ENCODE measurements at regions not wholly inside any gene's neighbourhood (a gene's known extent, or its start where the extent isn't known, plus 50 kb on each side); places are given as distances from the start of the nearest gene placed in this dataset.
A peak's percentile ranks its signal among the peaks of the same experiment; 100 is the strongest.
"Not testable (repeated sequence)": the region's sequence is repeated elsewhere in the genome, so short reads cannot be mapped to it uniquely, and the experiment has no call there.

GRCh38 chr15:22229990-22230819, 149.9 kb downstream of the OR4M2 start:
- Histone ChIP-seq H3K36me3 (no peaks in the 10 kb centered on the region), H3K27ac (no peak overlapping the region), H3K9me3 (peaks cover 0 to 13% (median 5%) of the 10 kb centered on the region in 8 donors), H3K27me3 (replicated peaks in 1 of 7) (no peaks in the 10 kb centered on the region), H3K4me3 (no peak overlapping the region), H3K4me1 (no peaks in the 10 kb centered on the region)
- peak; percentile 56 for DNase-seq
- intact Hi-C loops (cut with DNase I; ENCODE audit: low total_unique reads): no loop called here
- TF ChIP-seq POLR2A (IDR thresholded peaks at IDR 0.05): no peak
- TF ChIP-seq POLR2AphosphoS5 (IDR thresholded peaks at IDR 0.05): no peak
- TF ChIP-seq, protein P1, sequence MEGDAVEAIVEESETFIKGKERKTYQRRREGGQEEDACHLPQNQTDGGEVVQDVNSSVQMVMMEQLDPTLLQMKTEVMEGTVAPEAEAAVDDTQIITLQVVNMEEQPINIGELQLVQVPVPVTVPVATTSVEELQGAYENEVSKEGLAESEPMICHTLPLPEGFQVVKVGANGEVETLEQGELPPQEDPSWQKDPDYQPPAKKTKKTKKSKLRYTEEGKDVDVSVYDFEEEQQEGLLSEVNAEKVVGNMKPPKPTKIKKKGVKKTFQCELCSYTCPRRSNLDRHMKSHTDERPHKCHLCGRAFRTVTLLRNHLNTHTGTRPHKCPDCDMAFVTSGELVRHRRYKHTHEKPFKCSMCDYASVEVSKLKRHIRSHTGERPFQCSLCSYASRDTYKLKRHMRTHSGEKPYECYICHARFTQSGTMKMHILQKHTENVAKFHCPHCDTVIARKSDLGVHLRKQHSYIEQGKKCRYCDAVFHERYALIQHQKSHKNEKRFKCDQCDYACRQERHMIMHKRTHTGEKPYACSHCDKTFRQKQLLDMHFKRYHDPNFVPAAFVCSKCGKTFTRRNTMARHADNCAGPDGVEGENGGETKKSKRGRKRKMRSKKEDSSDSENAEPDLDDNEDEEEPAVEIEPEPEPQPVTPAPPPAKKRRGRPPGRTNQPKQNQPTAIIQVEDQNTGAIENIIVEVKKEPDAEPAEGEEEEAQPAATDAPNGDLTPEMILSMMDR (IDR thresholded peaks at IDR 0.05 in 8 of 11, conservative IDR thresholded peaks at IDR 0.05 in 3 of 11): no peak
- 66 to 81% (median 69%) methylated on average over 12 of the region's 12 CpGs for WGBS, 5 donors

DNA sequence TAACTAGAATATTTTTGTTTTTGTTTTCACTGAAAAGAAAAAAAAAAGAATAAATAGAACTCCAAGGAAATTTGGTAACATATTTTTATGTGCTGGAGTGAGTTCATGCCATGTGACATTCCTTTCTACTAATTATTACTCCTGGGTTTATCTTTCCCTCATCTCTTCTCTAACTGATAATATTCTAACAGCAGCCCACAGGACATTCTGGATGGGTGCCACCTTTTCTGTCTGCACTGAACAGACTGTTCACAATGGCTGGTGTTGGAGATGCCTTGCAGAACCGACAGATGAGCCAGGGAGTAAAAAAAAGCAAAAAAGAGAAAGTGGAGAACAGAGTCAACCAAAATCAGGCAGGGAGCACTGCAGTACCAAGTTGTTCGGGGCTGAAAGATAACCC, 151.3 kb downstream of the OR4M2 start:
- WGBS, 5 donors: 60 to 76% (median 62%) methylated on average over 2 of the region's 2 CpGs
- Histone ChIP-seq H3K4me3 (no peak overlapping the region), H3K9me3 (peaks cover 0 to 13% (median 5%) of the 10 kb centered on the region in 8 donors), H3K27ac (no peak overlapping the region), H3K4me1 (no peaks in the 10 kb centered on the region), H3K36me3 (no peaks in the 10 kb centered on the region), H3K27me3 (replicated peaks in 1 of 7) (no peaks in the 10 kb centered on the region)
- intact Hi-C loops (cut with DNase I; ENCODE audit: low total_unique reads): no loop called here
- DNase-seq: peak; percentile 30
- no peak for TF ChIP-seq POLR2AphosphoS5 (IDR thresholded peaks at IDR 0.05)
- TF ChIP-seq POLR2A (IDR thresholded peaks at IDR 0.05): no peak
- TF ChIP-seq, protein P1 (IDR thresholded peaks at IDR 0.05 in 8 of 11, conservative IDR thresholded peaks at IDR 0.05 in 3 of 11): no peak

- Histone ChIP-seq H3K4me1 (no peaks in the 10 kb centered on the region), H3K4me3 (no peak overlapping the region), H3K36me3 (no peaks in the 10 kb centered on the region), H3K9me3 (peaks cover 0 to 13% (median 5%) of the 10 kb centered on the region in 8 donors), H3K27me3 (replicated peaks in 1 of 7) (no peaks in the 10 kb centered on the region), H3K27ac (no peak overlapping the region)
- 83 to 94% (median 93%) methylated on average over 3 of the region's 3 CpGs for WGBS, 5 donors
- no peak for DNase-seq
- intact Hi-C loops (cut with DNase I; ENCODE audit: low total_unique reads): no loop called here
- TF ChIP-seq POLR2A (IDR thresholded peaks at IDR 0.05): no peak
- TF ChIP-seq, protein P1 (IDR thresholded peaks at IDR 0.05 in 8 of 11, conservative IDR thresholded peaks at IDR 0.05 in 3 of 11): no peak
- TF ChIP-seq POLR2AphosphoS5 (IDR thresholded peaks at IDR 0.05): no peak
These were observed 152.3 kb downstream of the OR4M2 start for GRCh38 chr15:22232675-22233074.

- H3K9me3 ChIP-seq: peaks cover 0 to 13% (median 5%) of the 10 kb centered on the region in 8 donors
- H3K36me3 ChIP-seq; H3K27ac ChIP-seq; H3K4me1 ChIP-seq; intact Hi-C loops (cut with DNase I; ENCODE audit: low total_unique reads); H3K27me3 ChIP-seq (replicated peaks in 1 of 7); H3K4me3 ChIP-seq: not testable (repeated sequence)
- 60 to 75% (median 63%) methylated on average over 7 of the region's 7 CpGs for WGBS, 5 donors
- DNase-seq: peak; percentile 68
These were observed 155.1 kb downstream of the OR4M2 start for GRCh38 chr15:22235261-22235930.

Measured in spleen (tissue), 11 donors.